Dendritic cell treated with granulocyte-macrophage colony-stimulating factor and Interleukin-4, amounts not matched to agents 40 ng/mL and 50 ng/mL, for 4 days (primary cell): ENCODE measurements at regions not wholly inside any gene's neighbourhood (a gene's known extent, or its start where the extent isn't known, plus 50 kb on each side); places are given as distances from the start of the nearest gene placed in this dataset.
"Not testable (repeated sequence)": the region's sequence is repeated elsewhere in the genome, so short reads cannot be mapped to it uniquely, and the experiment has no call there.

ENCODE experiments used
- H3K27ac Mint-ChIP-seq: one replicate; pipeline ENCODE4 v1.8.0; 2022; ENCODE audit warnings: mild to moderate bottlenecking, mixed read lengths
- H3K27me3 Mint-ChIP-seq: one replicate; pipeline ENCODE4 v1.8.0; 2022; ENCODE audit warnings: mild to moderate bottlenecking, mixed read lengths
- H3K36me3 Mint-ChIP-seq: one replicate; pipeline ENCODE4 v1.8.0; 2022; ENCODE audit warnings: low read depth, mixed read lengths
- H3K4me1 Mint-ChIP-seq: one replicate; pipeline ENCODE4 v1.8.0; 2022; ENCODE audit warnings: low read depth, mixed read lengths
- H3K4me3 Mint-ChIP-seq: one replicate; pipeline ENCODE4 v1.8.0; 2022; ENCODE audit warnings: mild to moderate bottlenecking, moderate library complexity, mixed read lengths
- H3K9me3 Mint-ChIP-seq: one replicate; pipeline ENCODE4 v1.8.0; 2022; ENCODE audit warnings: mixed read lengths
- intact Hi-C: fragments of 100-400 bp; cut with micrococcal nuclease; formaldehyde crosslinking; loops from one replicate; pipeline ENCODE4 v1.15.0; 2022

GRCh38 chr1:70812442-70813109, 235.0 kb downstream of the PTGER3 start:
- Mint-ChIP-seq H3K27ac (no peak overlapping the region), H3K4me3 (no peak overlapping the region), H3K4me1 (peaks cover 10% of the 10 kb centered on the region), H3K36me3 (no peaks in the 10 kb centered on the region), H3K27me3 (no peaks in the 10 kb centered on the region), H3K9me3 (no peaks in the 10 kb centered on the region)
- intact Hi-C loops, result no loop called here

GRCh38 chr1:70818401-70818800, 229.2 kb downstream of the PTGER3 start:
- H3K9me3 Mint-ChIP-seq, result no peaks in the 10 kb centered on the region
- H3K4me3 Mint-ChIP-seq, result no peak overlapping the region
- H3K4me1 Mint-ChIP-seq, result peaks cover 21% of the 10 kb centered on the region
- peaks cover 3% of the 10 kb centered on the region for H3K27me3 Mint-ChIP-seq
- H3K27ac Mint-ChIP-seq, result no peak overlapping the region
- no peaks in the 10 kb centered on the region for H3K36me3 Mint-ChIP-seq
- intact Hi-C loops, result no loop called here

- Mint-ChIP-seq H3K27me3 (peaks cover 3% of the 10 kb centered on the region), H3K9me3 (no peaks in the 10 kb centered on the region), H3K27ac (no peak overlapping the region), H3K36me3 (no peaks in the 10 kb centered on the region), H3K4me3 (no peak overlapping the region), H3K4me1 (peaks cover 21% of the 10 kb centered on the region)
- intact Hi-C loops, result no loop called here
These were observed 228.4 kb downstream of the PTGER3 start for GRCh38 chr1:70819231-70819630.

- Mint-ChIP-seq H3K4me1 (peaks cover 21% of the 10 kb centered on the region), H3K36me3 (no peaks in the 10 kb centered on the region), H3K27me3 (peaks cover 3% of the 10 kb centered on the region), H3K27ac (peak overlapping the region; percentile 30), H3K9me3 (no peaks in the 10 kb centered on the region), H3K4me3 (no peak overlapping the region)
- intact Hi-C loops, result no loop called here
These were observed 227.8 kb downstream of the PTGER3 start for GRCh38 chr1:70819785-70820184.

- Mint-ChIP-seq H3K4me3 (no peak overlapping the region), H3K9me3 (no peaks in the 10 kb centered on the region), H3K36me3 (no peaks in the 10 kb centered on the region), H3K4me1 (peaks cover 21% of the 10 kb centered on the region), H3K27ac (peak overlapping the region; percentile 30), H3K27me3 (peaks cover 3% of the 10 kb centered on the region)
- intact Hi-C loops, result no loop called here
These were observed 227.2 kb downstream of the PTGER3 start for GRCh38 chr1:70820396-70820795.

- intact Hi-C loops, result no loop called here
- H3K4me3 Mint-ChIP-seq, result no peak overlapping the region
- peaks cover 21% of the 10 kb centered on the region for H3K4me1 Mint-ChIP-seq
- H3K27ac Mint-ChIP-seq, result no peak overlapping the region
- H3K9me3 Mint-ChIP-seq, result no peaks in the 10 kb centered on the region
- no peaks in the 10 kb centered on the region for H3K36me3 Mint-ChIP-seq
- H3K27me3 Mint-ChIP-seq, result peaks cover 3% of the 10 kb centered on the region
These were observed 226.6 kb downstream of the PTGER3 start for GRCh38 chr1:70820995-70821394.

- peaks cover 5% of the 10 kb centered on the region for H3K9me3 Mint-ChIP-seq
- H3K36me3 Mint-ChIP-seq, result no peaks in the 10 kb centered on the region
- no peak overlapping the region for H3K27ac Mint-ChIP-seq
- intact Hi-C loops, result no loop called here
- H3K4me1 Mint-ChIP-seq, result peaks cover 6% of the 10 kb centered on the region
- no peak overlapping the region for H3K4me3 Mint-ChIP-seq
- H3K27me3 Mint-ChIP-seq, result no peaks in the 10 kb centered on the region
These were observed 221.2 kb downstream of the PTGER3 start for GRCh38 chr1:70826428-70826827.

- H3K4me3 Mint-ChIP-seq, result no peak overlapping the region
- H3K27me3 Mint-ChIP-seq, result no peaks in the 10 kb centered on the region
- no peak overlapping the region for H3K27ac Mint-ChIP-seq
- intact Hi-C loops, result no loop called here
- H3K9me3 Mint-ChIP-seq, result peaks cover 10% of the 10 kb centered on the region
- H3K4me1 Mint-ChIP-seq, result peaks cover 6% of the 10 kb centered on the region
- H3K36me3 Mint-ChIP-seq, result no peaks in the 10 kb centered on the region
These were observed 220.6 kb downstream of the PTGER3 start for GRCh38 chr1:70827030-70827429.

GRCh38 chr1:70828177-70828576, 219.4 kb downstream of the PTGER3 start:
- Mint-ChIP-seq H3K4me1 (no peaks in the 10 kb centered on the region), H3K27me3 (no peaks in the 10 kb centered on the region), H3K4me3 (no peak overlapping the region), H3K36me3 (no peaks in the 10 kb centered on the region), H3K9me3 (peaks cover 19% of the 10 kb centered on the region), H3K27ac (no peak overlapping the region)
- intact Hi-C loops, result no loop called here

- H3K27me3 Mint-ChIP-seq, H3K27ac Mint-ChIP-seq, intact Hi-C loops, H3K4me1 Mint-ChIP-seq, H3K36me3 Mint-ChIP-seq, H3K4me3 Mint-ChIP-seq: not testable (repeated sequence)
- peaks cover 30% of the 10 kb centered on the region for H3K9me3 Mint-ChIP-seq
These were observed 213.3 kb downstream of the PTGER3 start for GRCh38 chr1:70834365-70834764.

GRCh38 chr1:70836456-70836855, 211.2 kb downstream of the PTGER3 start:
- Mint-ChIP-seq H3K36me3 (no peaks in the 10 kb centered on the region), H3K27me3 (no peaks in the 10 kb centered on the region), H3K4me1 (no peaks in the 10 kb centered on the region), H3K27ac (no peak overlapping the region), H3K4me3 (no peak overlapping the region), H3K9me3 (peaks cover 25% of the 10 kb centered on the region)
- intact Hi-C loops, result no loop called here

- no peaks in the 10 kb centered on the region for H3K36me3 Mint-ChIP-seq
- intact Hi-C loops, result no loop called here
These were observed 207.2 kb downstream of the PTGER3 start for GRCh38 chr1:70840260-70840953.

GRCh38 chr1:70842562-70842961, 205.1 kb downstream of the PTGER3 start:
- Mint-ChIP-seq H3K27me3 (no peaks in the 10 kb centered on the region), H3K27ac (no peak overlapping the region), H3K36me3 (no peaks in the 10 kb centered on the region), H3K4me1 (no peaks in the 10 kb centered on the region), H3K4me3 (no peak overlapping the region), H3K9me3 (peaks cover 17% of the 10 kb centered on the region)
- intact Hi-C loops, result no loop called here

More at GRCh38 chr1:70840260-70840953, 207.2 kb downstream of the PTGER3 start:
- H3K9me3 Mint-ChIP-seq, result peaks cover 5% of the 10 kb centered on the region
- no peaks in the 10 kb centered on the region for H3K27me3 Mint-ChIP-seq
- H3K4me3 Mint-ChIP-seq, result no peak overlapping the region
- no peak overlapping the region for H3K27ac Mint-ChIP-seq
- H3K4me1 Mint-ChIP-seq, result no peaks in the 10 kb centered on the region

GRCh38 chr1:70843452-70843851, 204.2 kb downstream of the PTGER3 start:
- H3K4me1 Mint-ChIP-seq, result no peaks in the 10 kb centered on the region
- no peak overlapping the region for H3K27ac Mint-ChIP-seq
- intact Hi-C loops, result no loop called here
- H3K4me3 Mint-ChIP-seq, result no peak overlapping the region
- no peaks in the 10 kb centered on the region for H3K36me3 Mint-ChIP-seq
- H3K27me3 Mint-ChIP-seq, result no peaks in the 10 kb centered on the region
- peaks cover 17% of the 10 kb centered on the region for H3K9me3 Mint-ChIP-seq

GRCh38 chr1:70847013-70847412, 200.6 kb downstream of the PTGER3 start:
- intact Hi-C loops, result no loop called here
- Mint-ChIP-seq H3K4me3 (no peak overlapping the region), H3K27me3 (no peaks in the 10 kb centered on the region), H3K4me1 (no peaks in the 10 kb centered on the region), H3K27ac (no peak overlapping the region), H3K9me3 (peaks cover 32% of the 10 kb centered on the region), H3K36me3 (no peaks in the 10 kb centered on the region)
